A549 (cell line): ENCODE measurements at regions not wholly inside any gene's neighbourhood (a gene's known extent, or its start where the extent isn't known, plus 50 kb on each side); places are given as distances from the start of the nearest gene placed in this dataset.

ENCODE experiments used
- ATAC-seq, 2 experiments: fragments of 200-7000 bp in 1 of 2; fragments of >200 bp in 1 of 2; cut with Nextera tagmentation in 1 of 2; cut with Tn5 transposase in 1 of 2; 3 replicates each; pipeline versions ENCODE4 v1.8.0 to v1.9.1; 2018 to 2020; ENCODE audit warnings: mild to moderate bottlenecking in 1 of 2, moderate library complexity in 1 of 2
- CTCF ChIA-PET: fragments of 300-600 bp; sonication (Branson Sonifier 250); formaldehyde crosslinking; extraction: SDS; loops from one replicate; lab custom pipeline; 2021; ENCODE audit warnings: antibody characterized with exemption, inconsistent platforms; lab: Yijun Ruan, JAX
- POLR2A ChIA-PET: fragments of 350-600 bp; formaldehyde crosslinking; extraction: SDS; loops from one replicate; lab custom pipeline; 2021; ENCODE audit warnings: antibody characterized with exemption, inconsistent platforms; lab: Yijun Ruan, JAX
- DNase-seq, 2 experiments: peaks; one replicate each; pipeline versions ENCODE4 v3.0.0 to v3.0.0-alpha.2; 2011 to 2016; ENCODE audit warnings: low read depth in 1 of 2, low spot score in 1 of 2
- FAIRE-seq: peaks from 2 replicates; lab custom pipeline; 2011; peaks lifted over from hg19 to GRCh38; lab: Jason Lieb, UNC
- H3K27ac ChIP-seq, 2 experiments: fragments of >200 bp; sonication (Bioruptor Twin); formaldehyde crosslinking; 3 replicates each; pipeline ENCODE4 v1.5.1; 2016 to 2017
- H3K4me1 ChIP-seq: fragments of >200 bp; sonication (Bioruptor Twin); formaldehyde crosslinking; 3 replicates; pipeline ENCODE4 v1.6.1; 2016
- H3K4me2 ChIP-seq: fragments of >200 bp; sonication (Bioruptor Twin); formaldehyde crosslinking; 3 replicates; pipeline ENCODE4 v1.6.1; 2016
- H3K4me3 ChIP-seq: fragments of >200 bp; sonication (Bioruptor Twin); formaldehyde crosslinking; 3 replicates; pipeline ENCODE4 v1.5.1; 2016
- H3K9me3 ChIP-seq: fragments of >200 bp; sonication (Bioruptor Twin); formaldehyde crosslinking; 3 replicates; pipeline ENCODE4 v1.6.1; 2016
- BHLHE40 ChIP-seq: IDR thresholded peaks from 2 replicates; pipeline ENCODE4 v1.6.1; 2012; ENCODE audit warnings: low read depth, low read length, inconsistent platforms
- CBX2 ChIP-seq: fragments of 200-600 bp; sonication (generic); IDR thresholded peaks from 2 replicates; pipeline ENCODE4 v1.6.1; 2016; ENCODE audit warnings: low read depth, mild to moderate bottlenecking, borderline replicate concordance
- E2F6 ChIP-seq: IDR thresholded peaks from 2 replicates; pipeline ENCODE4 v1.6.1; 2012; ENCODE audit warnings: low read depth, borderline replicate concordance
- EHF ChIP-seq: fragments of 250-450 bp; sonication (Bioruptor Pico); IDR thresholded peaks from 2 replicates; pipeline ENCODE4 v1.5.0; 2020; ENCODE audit warnings: mild to moderate bottlenecking
- FOXS1 ChIP-seq: fragments of 250-450 bp; sonication (Bioruptor Pico); IDR thresholded peaks from 2 replicates; pipeline ENCODE4 v1.5.0; 2020; ENCODE audit warnings: mild to moderate bottlenecking, moderate library complexity
- GATA3 ChIP-seq: IDR thresholded peaks from 2 replicates; pipeline ENCODE4 v1.6.1; 2012; ENCODE audit warnings: borderline replicate concordance
- KDM1A ChIP-seq: fragments of 200-600 bp; sonication (generic); IDR thresholded peaks from 2 replicates; pipeline ENCODE4 v1.6.1; 2016; ENCODE audit warnings: low read depth, mild to moderate bottlenecking
- MAZ ChIP-seq: fragments of 150-350 bp; IDR thresholded peaks from 2 replicates; pipeline ENCODE4 v1.6.1; 2014; ENCODE audit warnings: antibody characterized with exemption, low read depth, low read length, borderline replicate concordance
- NR3C1 ChIP-seq: fragments of >200 bp; sonication (Bioruptor Twin); formaldehyde crosslinking; IDR thresholded peaks from 3 replicates; pipeline ENCODE4 v1.6.1; 2017
- RAD21 ChIP-seq, 2 experiments: fragments of >200 bp in 1 of 2; sonication (Bioruptor Twin) in 1 of 2; formaldehyde crosslinking in 1 of 2; IDR thresholded peaks in 1 of 2; conservative IDR thresholded peaks in 1 of 2; 2 replicates in 1 of 2; 3 replicates in 1 of 2; pipeline ENCODE4 v1.6.1; 2012 to 2018; ENCODE audit warnings: inconsistent platforms in 1 of 2
- RARB ChIP-seq: fragments of 250-450 bp; sonication (Bioruptor Pico); IDR thresholded peaks from 2 replicates; pipeline ENCODE4 v1.8.0; 2021; ENCODE audit warnings: mild to moderate bottlenecking, moderate library complexity
- RCOR1 ChIP-seq: fragments of 150-350 bp; IDR thresholded peaks from 2 replicates; pipeline ENCODE4 v1.6.1; 2014; ENCODE audit warnings: antibody characterized with exemption, low read length, low read depth
- RNF2 ChIP-seq: fragments of 200-600 bp; sonication (generic); IDR thresholded peaks from 2 replicates; pipeline ENCODE4 v1.6.1; 2016; ENCODE audit warnings: low read depth, mild to moderate bottlenecking, antibody characterized with exemption, moderate library complexity, borderline replicate concordance
- TP53 ChIP-seq: fragments of 250-450 bp; sonication (Bioruptor Pico); IDR thresholded peaks from 2 replicates; pipeline ENCODE4 v1.5.0; 2021; ENCODE audit warnings: mild to moderate bottlenecking, moderate library complexity
- WGBS: methylation state at CpG from one replicate; pipeline ENCODE4 v1.1.6; 2017; ENCODE audit errors: missing lambda C conversion rate; 5-methylcytosine and 5-hydroxymethylcytosine counted together
- TF ChIP-seq, protein P1 (sequence below): fragments of >200 bp; sonication (Bioruptor Twin); formaldehyde crosslinking; IDR thresholded peaks from 2 replicates; pipeline ENCODE4 v1.6.1; 2016

DNA sequence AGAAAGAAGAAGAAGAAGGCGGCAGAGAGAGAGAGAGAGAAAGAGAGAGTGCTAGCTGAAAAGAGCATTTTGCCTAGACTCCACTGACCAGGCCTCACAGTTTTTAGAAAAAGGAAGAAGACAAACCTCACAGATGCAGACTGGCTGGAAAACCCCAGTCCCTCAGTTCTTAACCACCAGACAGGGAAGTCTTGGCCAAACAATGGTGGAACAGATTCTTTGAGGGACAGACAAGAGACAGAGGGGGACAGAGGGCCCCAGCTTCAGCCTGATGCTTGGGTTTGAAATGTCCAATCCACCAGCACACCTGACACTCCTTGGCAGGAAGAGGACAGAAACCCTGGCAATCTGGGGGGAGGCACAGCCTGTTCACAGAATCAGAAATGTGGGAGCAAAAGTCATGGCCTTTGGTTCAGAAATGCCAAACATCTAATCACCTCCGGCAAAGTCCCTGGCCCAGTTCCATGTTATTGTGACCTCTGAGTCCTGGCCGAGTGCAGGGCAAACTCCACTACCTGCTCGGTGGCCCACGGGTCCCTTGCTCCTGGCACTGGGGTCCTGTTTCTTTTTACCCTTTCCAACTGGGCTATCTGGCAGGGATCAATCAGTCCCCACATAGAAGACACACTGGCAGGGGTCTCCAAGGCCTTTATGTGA, 235.2 kb downstream of the LY86 start:
- Histone ChIP-seq H3K4me3 (no peak overlapping the region), H3K27ac (no peak overlapping the region), H3K4me2 (no peak overlapping the region)
- DNase-seq (no peak), ATAC-seq (no peak)
- CTCF ChIA-PET, result no interaction called here
- 71% methylated on average over 5 of the region's 5 CpGs for WGBS
- TF ChIP-seq RARB (CRISPR knock-in tag), result no peak
- TF ChIP-seq, protein P1, sequence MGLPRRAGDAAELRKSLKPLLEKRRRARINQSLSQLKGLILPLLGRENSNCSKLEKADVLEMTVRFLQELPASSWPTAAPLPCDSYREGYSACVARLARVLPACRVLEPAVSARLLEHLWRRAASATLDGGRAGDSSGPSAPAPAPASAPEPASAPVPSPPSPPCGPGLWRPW, result no peak
- TF ChIP-seq, all 56 proteins: peak for 0
- Histone ChIP-seq H3K9me3 (no peaks in the 10 kb centered on the region), H3K4me1 (no peaks in the 10 kb centered on the region)
- FAIRE-seq, result no peak
- POLR2A ChIA-PET, result no interaction called here

GRCh38 chr6:6824381-6824780, 235.9 kb downstream of the LY86 start:
- TF ChIP-seq RCOR1 (no peak), FOXS1 (CRISPR knock-in tag) (no peak), E2F6 (no peak), NR3C1 (no peak), EHF (CRISPR knock-in tag) (no peak)
- CTCF ChIA-PET, result no interaction called here
- Histone ChIP-seq H3K4me3 (no peak overlapping the region), H3K27ac (no peak overlapping the region), H3K4me2 (no peak overlapping the region), H3K4me1 (no peaks in the 10 kb centered on the region), H3K9me3 (no peaks in the 10 kb centered on the region)
- WGBS, result 85% methylated on average over 6 of the region's 6 CpGs
- DNase-seq (no peak), ATAC-seq (no peak), FAIRE-seq (no peak)
- POLR2A ChIA-PET, result no interaction called here

DNA sequence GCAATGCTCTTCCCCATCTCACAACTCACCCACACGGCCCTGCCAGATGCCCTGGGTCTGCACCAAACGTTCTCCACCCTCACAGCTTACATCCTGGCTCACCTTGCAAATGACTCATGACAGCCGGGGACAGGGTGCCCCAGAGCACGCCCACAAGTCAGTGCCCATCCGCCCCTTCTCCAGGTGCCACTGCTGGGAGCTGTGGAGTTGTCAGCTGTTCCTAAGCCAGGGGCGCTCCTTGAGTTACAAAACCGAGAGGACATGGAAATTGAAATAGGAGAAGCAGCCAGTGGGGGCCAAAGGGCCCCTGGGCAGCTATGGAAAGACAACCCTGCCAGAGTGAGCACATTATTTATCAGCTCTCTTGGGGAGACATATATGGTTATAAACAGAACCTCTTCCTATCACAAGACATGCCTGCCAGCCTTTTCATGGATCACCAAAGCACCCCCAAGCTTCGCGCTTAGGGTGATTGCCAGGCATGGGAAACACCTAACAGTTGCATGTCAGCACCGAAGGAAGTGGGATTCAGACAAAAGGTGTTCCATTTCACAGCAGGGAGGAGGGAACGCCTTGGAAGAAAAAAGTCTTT, 236.8 kb downstream of the LY86 start:
- FAIRE-seq (no peak), DNase-seq (no peak), ATAC-seq (no peak)
- ChIA-PET CTCF (no interaction called here), POLR2A (no interaction called here)
- H3K4me3 ChIP-seq, result no peak overlapping the region
- H3K27ac ChIP-seq, result no peak overlapping the region
- no peak overlapping the region for H3K4me2 ChIP-seq
- TF ChIP-seq CBX2 (no peak), BHLHE40 (no peak), MAZ (no peak), KDM1A (no peak), EHF (CRISPR knock-in tag) (no peak), RAD21 (conservative IDR thresholded peaks at IDR 0.05 in 1 of 2, IDR thresholded peaks at IDR 0.05 in 1 of 2) (no peak), RNF2 (no peak), RCOR1 (no peak), NR3C1 (no peak), GATA3 (no peak), FOXS1 (CRISPR knock-in tag) (no peak)
- no peaks in the 10 kb centered on the region for H3K9me3 ChIP-seq
- H3K4me1 ChIP-seq, result no peaks in the 10 kb centered on the region
- 74% methylated on average over 7 of the region's 11 CpGs for WGBS

- H3K27ac ChIP-seq, result no peak overlapping the region
- no peak for FAIRE-seq
- peak in 1 of 2 experiments; percentile 34; a peak in 1 of 6 replicates for ATAC-seq
- CTCF ChIA-PET, result interaction anchor here (0.5 kb wide), 2 partner anchors 327 to 351 kb away, joined by 3 read pairs; no protein-coding TSS in a partner anchor
- no peak for TF ChIP-seq TP53 (CRISPR knock-in tag)
- TF ChIP-seq, all 56 proteins: peak for 0
- DNase-seq, result no peak
- POLR2A ChIA-PET, result no interaction called here
- Histone ChIP-seq H3K9me3 (no peaks in the 10 kb centered on the region), H3K4me1 (no peaks in the 10 kb centered on the region), H3K4me3 (no peak overlapping the region), H3K4me2 (no peak overlapping the region)
- WGBS, result 66% methylated on average over 16 of the region's 16 CpGs
Observed at GRCh38 chr6:6826095-6826901, 237.8 kb downstream of the LY86 start.
